Activated CD4-positive, alpha-beta memory T cell treated with anti-CD3 and anti-CD28 coated beads for 36 hours (primary cell): ENCODE measurements at regions not wholly inside any gene's neighbourhood (a gene's known extent, or its start where the extent isn't known, plus 50 kb on each side); places are given as distances from the start of the nearest gene placed in this dataset.

ENCODE experiments used
- CTCF ChIA-PET: fragments of 350-600 bp; sonication (Branson Sonifier 250); formaldehyde crosslinking; loops from one replicate; lab custom pipeline; 2021; ENCODE audit warnings: antibody characterized with exemption, inconsistent platforms; lab: Charles Lee
- POLR2A ChIA-PET: fragments of 350-600 bp; sonication (Branson Sonifier 250); formaldehyde crosslinking; loops from one replicate; lab custom pipeline; 2021; ENCODE audit warnings: antibody characterized with exemption; lab: Charles Lee
- DNase-seq: peaks from one replicate; pipeline ENCODE4 v3.0.0-alpha.2; 2020
- H3K27ac Mint-ChIP-seq: one replicate; pipeline ENCODE4 v1.8.0; 2021; ENCODE audit warnings: mixed read lengths
- H3K27me3 Mint-ChIP-seq: one replicate; pipeline ENCODE4 v1.8.0; 2021; ENCODE audit warnings: mixed read lengths
- H3K36me3 Mint-ChIP-seq: one replicate; pipeline ENCODE4 v1.8.0; 2021; ENCODE audit warnings: mixed read lengths
- H3K4me1 Mint-ChIP-seq: one replicate; pipeline ENCODE4 v1.8.0; 2021; ENCODE audit warnings: low read depth, mixed read lengths
- H3K4me3 Mint-ChIP-seq: one replicate; pipeline ENCODE4 v1.8.0; 2021; ENCODE audit warnings: mild to moderate bottlenecking, mixed read lengths
- H3K9me3 Mint-ChIP-seq: one replicate; pipeline ENCODE4 v1.8.0; 2021; ENCODE audit warnings: mixed read lengths
- intact Hi-C: fragments of 100-400 bp; cut with micrococcal nuclease; formaldehyde crosslinking; loops from one replicate; pipeline ENCODE4 v1.15.1; 2023

GRCh38 chr3:66671291-66671690, 170.5 kb upstream of the LRIG1 start:
- H3K4me1 Mint-ChIP-seq = peaks cover 8% of the 10 kb centered on the region
- CTCF ChIA-PET = interaction anchor here (0.7 kb wide), 1 partner anchor 44 kb away, joined by 3 read pairs; no protein-coding TSS in a partner anchor
- POLR2A ChIA-PET = no interaction called here
- no peak for DNase-seq
- intact Hi-C loops = no loop called here
- no peak overlapping the region for H3K27ac Mint-ChIP-seq
- no peaks in the 10 kb centered on the region for H3K27me3 Mint-ChIP-seq
- no peak overlapping the region for H3K4me3 Mint-ChIP-seq
- no peaks in the 10 kb centered on the region for H3K36me3 Mint-ChIP-seq
- no peaks in the 10 kb centered on the region for H3K9me3 Mint-ChIP-seq

- CTCF ChIA-PET = no interaction called here
- POLR2A ChIA-PET = no interaction called here
- no peaks in the 10 kb centered on the region for H3K27me3 Mint-ChIP-seq
- no peaks in the 10 kb centered on the region for H3K9me3 Mint-ChIP-seq
- H3K4me3 Mint-ChIP-seq = no peak overlapping the region
- DNase-seq = no peak
- intact Hi-C loops = no loop called here
- H3K27ac Mint-ChIP-seq = no peak overlapping the region
- H3K4me1 Mint-ChIP-seq = peaks cover 8% of the 10 kb centered on the region
- H3K36me3 Mint-ChIP-seq = no peaks in the 10 kb centered on the region
These were observed 172.0 kb upstream of the LRIG1 start for GRCh38 chr3:66672830-66673229.

GRCh38 chr3:66673293-66673692, 172.5 kb upstream of the LRIG1 start:
- no peaks in the 10 kb centered on the region for H3K27me3 Mint-ChIP-seq

GRCh38 chr3:66675366-66675765, 174.5 kb upstream of the LRIG1 start:
- DNase-seq = no peak
- intact Hi-C loops = no loop called here
- CTCF ChIA-PET = no interaction called here
- no peaks in the 10 kb centered on the region for H3K36me3 Mint-ChIP-seq
- no peaks in the 10 kb centered on the region for H3K9me3 Mint-ChIP-seq
- H3K4me1 Mint-ChIP-seq = peaks cover 8% of the 10 kb centered on the region
- H3K27me3 Mint-ChIP-seq = no peaks in the 10 kb centered on the region
- H3K27ac Mint-ChIP-seq = no peak overlapping the region
- H3K4me3 Mint-ChIP-seq = no peak overlapping the region
- POLR2A ChIA-PET = no interaction called here

More at GRCh38 chr3:66673293-66673692, 172.5 kb upstream of the LRIG1 start:
- ChIA-PET CTCF (no interaction called here), POLR2A (no interaction called here)
- Mint-ChIP-seq H3K36me3 (no peaks in the 10 kb centered on the region), H3K9me3 (no peaks in the 10 kb centered on the region), H3K4me1 (peaks cover 8% of the 10 kb centered on the region), H3K4me3 (no peak overlapping the region), H3K27ac (no peak overlapping the region)
- DNase-seq = no peak
- intact Hi-C loops = no loop called here

GRCh38 chr3:66692042-66692765, 191.4 kb upstream of the LRIG1 start:
- ChIA-PET CTCF (no interaction called here), POLR2A (no interaction called here)
- H3K9me3 Mint-ChIP-seq = no peaks in the 10 kb centered on the region
- no peaks in the 10 kb centered on the region for H3K4me1 Mint-ChIP-seq
- no peak for DNase-seq
- no peaks in the 10 kb centered on the region for H3K36me3 Mint-ChIP-seq
- H3K4me3 Mint-ChIP-seq = no peak overlapping the region
- H3K27me3 Mint-ChIP-seq = peaks cover 11% of the 10 kb centered on the region
- intact Hi-C loops = no loop called here
- no peak overlapping the region for H3K27ac Mint-ChIP-seq

GRCh38 chr3:66692766-66693150, 191.9 kb upstream of the LRIG1 start:
- H3K4me3 Mint-ChIP-seq = no peak overlapping the region
- intact Hi-C loops = no loop called here
- H3K4me1 Mint-ChIP-seq = no peaks in the 10 kb centered on the region
- POLR2A ChIA-PET = no interaction called here
- H3K9me3 Mint-ChIP-seq = no peaks in the 10 kb centered on the region
- no peak overlapping the region for H3K27ac Mint-ChIP-seq
- H3K27me3 Mint-ChIP-seq = peaks cover 11% of the 10 kb centered on the region
- CTCF ChIA-PET = no interaction called here
- DNase-seq = no peak
- no peaks in the 10 kb centered on the region for H3K36me3 Mint-ChIP-seq

DNA sequence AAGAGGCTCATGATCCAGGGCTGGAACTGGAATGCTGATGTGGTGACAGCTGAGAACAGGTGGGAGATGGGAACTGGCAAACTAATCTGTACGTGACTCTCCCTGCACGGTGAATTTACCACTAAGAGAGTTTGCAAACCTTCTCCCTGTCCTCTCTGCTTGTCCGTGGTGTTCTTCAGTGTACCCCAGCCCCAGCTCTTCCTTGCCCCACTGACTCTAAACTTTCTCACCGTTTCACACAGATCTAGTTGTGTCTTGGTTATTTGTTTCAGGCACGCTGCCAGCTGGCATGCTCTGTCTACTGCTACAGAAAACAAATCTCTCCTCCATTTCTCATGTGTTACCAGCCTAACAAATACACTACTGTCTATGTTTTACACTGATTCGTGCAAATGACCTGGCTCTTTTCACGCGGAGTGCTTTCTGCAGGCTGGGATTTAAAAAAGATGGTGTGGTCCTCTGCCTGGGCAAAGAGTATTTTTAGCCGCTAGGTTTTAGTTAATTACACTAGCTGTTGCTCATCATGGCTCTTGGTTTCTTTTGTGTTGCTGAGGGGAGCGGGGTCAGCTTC, 192.7 kb upstream of the LRIG1 start:
- Mint-ChIP-seq H3K27me3 (peaks cover 11% of the 10 kb centered on the region), H3K36me3 (no peaks in the 10 kb centered on the region), H3K27ac (no peak overlapping the region), H3K9me3 (no peaks in the 10 kb centered on the region), H3K4me3 (no peak overlapping the region), H3K4me1 (no peaks in the 10 kb centered on the region)
- intact Hi-C loops = no loop called here
- POLR2A ChIA-PET = no interaction called here
- no peak for DNase-seq
- CTCF ChIA-PET = no interaction called here

- no peak for DNase-seq
- CTCF ChIA-PET = no interaction called here
- Mint-ChIP-seq H3K27ac (no peak overlapping the region), H3K9me3 (no peaks in the 10 kb centered on the region), H3K27me3 (no peaks in the 10 kb centered on the region), H3K36me3 (no peaks in the 10 kb centered on the region), H3K4me1 (no peaks in the 10 kb centered on the region), H3K4me3 (no peak overlapping the region)
- intact Hi-C loops = no loop called here
- POLR2A ChIA-PET = interaction anchor here (0.6 kb wide), 1 partner anchor 52 kb away, joined by 3 read pairs; no protein-coding TSS in a partner anchor
These were observed 201.3 kb upstream of the LRIG1 start for GRCh38 chr3:66702126-66702525.

GRCh38 chr3:66703501-66703900, 202.7 kb upstream of the LRIG1 start:
- Mint-ChIP-seq H3K27ac (no peak overlapping the region), H3K4me3 (no peak overlapping the region), H3K4me1 (no peaks in the 10 kb centered on the region), H3K27me3 (no peaks in the 10 kb centered on the region), H3K36me3 (no peaks in the 10 kb centered on the region), H3K9me3 (no peaks in the 10 kb centered on the region)
- POLR2A ChIA-PET = no interaction called here
- no peak for DNase-seq
- CTCF ChIA-PET = interaction anchor here (0.7 to 1.0 kb wide), 2 partner anchors 163 to 450 kb away, joined by 3 read pairs; no protein-coding TSS in a partner anchor
- intact Hi-C loops = no loop called here

- DNase-seq = no peak
- Mint-ChIP-seq H3K27me3 (no peaks in the 10 kb centered on the region), H3K4me3 (no peak overlapping the region), H3K36me3 (no peaks in the 10 kb centered on the region), H3K27ac (no peak overlapping the region), H3K4me1 (no peaks in the 10 kb centered on the region), H3K9me3 (no peaks in the 10 kb centered on the region)
- intact Hi-C loops = no loop called here
- ChIA-PET CTCF (no interaction called here), POLR2A (interaction anchor here (0.5 kb wide), 1 partner anchor 94 kb away, joined by 6 read pairs; no protein-coding TSS in a partner anchor)
These were observed 204.3 kb upstream of the LRIG1 start for GRCh38 chr3:66705076-66705475.

DNA sequence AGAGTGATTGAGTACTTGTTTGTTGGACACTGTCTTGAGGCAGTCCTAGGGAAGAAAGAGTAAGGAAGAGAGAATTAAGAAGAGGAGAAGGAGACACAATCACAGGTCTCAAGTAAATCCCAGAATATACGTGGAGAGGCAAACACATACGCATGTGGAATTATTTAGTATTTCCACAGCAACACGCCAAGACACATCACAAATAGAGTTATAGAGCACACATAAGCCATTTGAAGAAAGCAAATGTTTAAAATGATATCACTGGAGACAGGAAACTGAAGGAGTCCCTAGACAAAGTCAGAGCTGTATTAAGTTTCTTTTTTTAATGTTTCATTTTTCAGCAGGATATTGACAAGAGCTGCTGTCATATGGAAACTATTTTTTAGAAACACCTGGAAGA, 206.1 kb upstream of the LRIG1 start:
- ChIA-PET POLR2A (no interaction called here), CTCF (no interaction called here)
- H3K27me3 Mint-ChIP-seq = no peaks in the 10 kb centered on the region
- intact Hi-C loops = no loop called here
- H3K4me1 Mint-ChIP-seq = no peaks in the 10 kb centered on the region
- H3K4me3 Mint-ChIP-seq = no peak overlapping the region
- H3K9me3 Mint-ChIP-seq = no peaks in the 10 kb centered on the region
- H3K36me3 Mint-ChIP-seq = no peaks in the 10 kb centered on the region
- DNase-seq = no peak
- no peak overlapping the region for H3K27ac Mint-ChIP-seq

DNA sequence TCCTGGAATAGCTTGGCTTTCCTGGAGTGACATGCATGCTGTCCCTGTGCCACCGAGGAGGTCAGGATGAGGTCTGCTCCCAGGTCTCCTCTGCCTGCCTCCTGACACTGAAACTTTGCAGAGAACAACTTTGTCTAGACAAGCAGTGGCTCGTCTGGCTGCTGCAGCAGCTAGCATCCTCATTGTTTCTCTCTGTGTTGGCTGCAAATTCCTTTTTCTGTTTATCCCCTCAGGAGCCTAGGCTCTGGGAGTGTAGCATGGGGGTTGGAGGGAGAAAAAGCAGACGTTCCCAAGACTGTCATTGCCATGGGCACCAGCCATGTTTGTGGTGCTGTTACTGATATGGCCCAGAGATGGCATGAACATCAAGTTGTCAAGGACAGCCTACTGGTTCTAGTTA, 208.7 kb upstream of the LRIG1 start:
- H3K27ac Mint-ChIP-seq = no peak overlapping the region
- intact Hi-C loops = no loop called here
- no peak for DNase-seq
- H3K36me3 Mint-ChIP-seq = no peaks in the 10 kb centered on the region
- no peaks in the 10 kb centered on the region for H3K4me1 Mint-ChIP-seq
- no peaks in the 10 kb centered on the region for H3K9me3 Mint-ChIP-seq
- ChIA-PET POLR2A (no interaction called here), CTCF (no interaction called here)
- H3K4me3 Mint-ChIP-seq = no peak overlapping the region
- no peaks in the 10 kb centered on the region for H3K27me3 Mint-ChIP-seq

DNA sequence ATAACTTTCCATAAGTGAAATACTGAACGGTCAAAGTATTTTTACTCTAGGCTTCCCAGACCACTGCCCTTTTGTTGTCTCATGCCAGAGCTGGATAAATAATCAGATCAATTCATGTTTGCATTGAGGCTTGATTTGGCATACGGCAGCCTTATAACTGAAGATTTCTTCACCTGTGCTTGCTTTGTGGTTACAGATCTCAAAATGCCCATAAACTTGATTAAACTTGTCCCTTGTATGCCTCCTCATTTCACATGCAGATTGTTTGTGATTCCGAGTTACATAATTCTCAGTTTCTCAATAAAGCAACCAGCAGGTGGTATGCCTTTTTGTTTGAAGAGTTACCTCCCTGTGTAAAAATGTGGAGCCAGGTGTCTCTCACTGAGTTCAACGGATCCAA, 211.4 kb upstream of the LRIG1 start:
- CTCF ChIA-PET = no interaction called here
- intact Hi-C loops = no loop called here

More for the DNA sequence above, 211.4 kb upstream of the LRIG1 start:
- H3K4me3 Mint-ChIP-seq = no peak overlapping the region
- no peak overlapping the region for H3K27ac Mint-ChIP-seq
- H3K4me1 Mint-ChIP-seq = no peaks in the 10 kb centered on the region
- no peaks in the 10 kb centered on the region for H3K9me3 Mint-ChIP-seq
- DNase-seq = no peak
- H3K36me3 Mint-ChIP-seq = no peaks in the 10 kb centered on the region
- no peaks in the 10 kb centered on the region for H3K27me3 Mint-ChIP-seq
- POLR2A ChIA-PET = no interaction called here
